Kidney (tissue), 13 donors: ENCODE measurements at regions not wholly inside any gene's neighbourhood (a gene's known extent, or its start where the extent isn't known, plus 50 kb on each side); places are given as distances from the start of the nearest gene placed in this dataset.

Experiments
- DNase-seq, 5 donors: peaks; one replicate each; pipeline ENCODE4 v3.0.0-alpha.2; 2013 to 2020
- FAIRE-seq: peaks from 2 replicates; lab custom pipeline; 2012; peaks lifted over from hg19 to GRCh38; lab: Jason Lieb, UNC
- H3K27ac ChIP-seq, 2 donors: one replicate each; pipeline ENCODE4 v1.7.0; 2013; ENCODE audit warnings: low read depth in 2 of 2, low read length in 2 of 2, inconsistent platforms in 1 of 2
- H3K27me3 ChIP-seq: one replicate; pipeline ENCODE4 v1.7.1; 2013; ENCODE audit warnings: low read length, inconsistent platforms; ENCODE audit not compliant: control insufficient read depth, insufficient read depth
- H3K36me3 ChIP-seq, 3 donors: one replicate each; pipeline versions ENCODE4 v1.7.0 to v1.7.1; 2013; ENCODE audit warnings: low read length in 3 of 3, control low read depth in 1 of 3, inconsistent platforms in 1 of 3; ENCODE audit not compliant: insufficient read depth in 3 of 3, control insufficient read depth in 2 of 3
- H3K4me1 ChIP-seq, 3 donors: one replicate each; pipeline versions ENCODE4 v1.7.0 to v1.7.1; 2013; ENCODE audit warnings: low read length in 3 of 3, inconsistent platforms in 1 of 3, low read depth in 1 of 3; ENCODE audit not compliant: control insufficient read depth in 2 of 3, insufficient read depth in 2 of 3
- H3K4me3 ChIP-seq, 3 donors: one replicate each; pipeline versions ENCODE4 v1.7.0 to v1.8.1; 2013; ENCODE audit warnings: low read length in 3 of 3, control low read depth in 1 of 3, inconsistent platforms in 1 of 3
- H3K9ac ChIP-seq, 3 donors: one replicate each; pipeline versions ENCODE4 v1.7.0 to v1.7.1; 2013; ENCODE audit warnings: low read length in 3 of 3, control low read depth in 1 of 3, inconsistent platforms in 1 of 3
- H3K9me3 ChIP-seq, 3 donors: one replicate each; pipeline versions ENCODE4 v1.7.0 to v1.7.1; 2013; ENCODE audit warnings: low read length in 3 of 3, control low read depth in 1 of 3, inconsistent platforms in 1 of 3; ENCODE audit not compliant: control insufficient read depth in 2 of 3, insufficient read depth in 1 of 3
- intact Hi-C: fragments of 100-400 bp; cut with DNase I; formaldehyde crosslinking; loops from one replicate; pipeline ENCODE4 v1.11.1; 2022
- TF ChIP-seq, protein P1 (sequence below): IDR thresholded peaks from 3 replicates; pipeline ENCODE4 v1.5.1; 2012; ENCODE audit warnings: mild to moderate bottlenecking, moderate library complexity, borderline replicate concordance; ENCODE audit not compliant: insufficient read depth; ENCODE audit errors: extremely low read depth
- donor health status: control.
- donor health status: control.
- donor health status: control.
- donor health status: control.
- donor health status: control.
- donor health status: DM: yes; HTN: yes; CAD: no.
- donor health status: Normal renal cell carcinoma (clear cell type).

DNA sequence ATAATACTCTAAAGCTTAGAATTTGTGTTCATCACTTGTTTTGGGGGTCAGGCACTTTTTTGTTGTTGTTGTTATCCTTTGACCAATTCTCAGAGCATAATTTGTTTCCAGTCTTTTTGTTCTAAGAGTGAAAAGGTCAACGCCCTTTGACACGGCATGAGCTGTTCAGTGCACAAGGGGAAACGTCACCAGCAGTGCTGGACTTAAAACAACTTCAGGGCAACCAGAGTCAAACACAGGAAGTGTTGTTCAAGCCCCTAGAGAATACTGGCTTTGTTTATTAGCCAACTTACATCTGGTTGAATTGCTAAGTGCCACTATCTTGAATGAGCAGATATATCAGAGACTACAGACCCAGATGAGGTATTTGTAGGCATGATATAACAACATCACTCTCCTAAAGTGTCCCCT, 368.9 kb downstream of the TMEM161B start:
- intact Hi-C loops = no loop called here
- Histone ChIP-seq H3K4me1 (peaks cover 0 to 2% (median 0%) of the 10 kb centered on the region in 3 donors), H3K27ac (no peak overlapping the region), H3K9ac (no peak overlapping the region), H3K9me3 (no peaks in the 10 kb centered on the region), H3K4me3 (no peak overlapping the region), H3K36me3 (no peaks in the 10 kb centered on the region), H3K27me3 (no peaks in the 10 kb centered on the region)
- FAIRE-seq = no peak
- peak in 3 of 5 donors; percentile 11 to 67 (median 32) for DNase-seq
- TF ChIP-seq, protein P1, sequence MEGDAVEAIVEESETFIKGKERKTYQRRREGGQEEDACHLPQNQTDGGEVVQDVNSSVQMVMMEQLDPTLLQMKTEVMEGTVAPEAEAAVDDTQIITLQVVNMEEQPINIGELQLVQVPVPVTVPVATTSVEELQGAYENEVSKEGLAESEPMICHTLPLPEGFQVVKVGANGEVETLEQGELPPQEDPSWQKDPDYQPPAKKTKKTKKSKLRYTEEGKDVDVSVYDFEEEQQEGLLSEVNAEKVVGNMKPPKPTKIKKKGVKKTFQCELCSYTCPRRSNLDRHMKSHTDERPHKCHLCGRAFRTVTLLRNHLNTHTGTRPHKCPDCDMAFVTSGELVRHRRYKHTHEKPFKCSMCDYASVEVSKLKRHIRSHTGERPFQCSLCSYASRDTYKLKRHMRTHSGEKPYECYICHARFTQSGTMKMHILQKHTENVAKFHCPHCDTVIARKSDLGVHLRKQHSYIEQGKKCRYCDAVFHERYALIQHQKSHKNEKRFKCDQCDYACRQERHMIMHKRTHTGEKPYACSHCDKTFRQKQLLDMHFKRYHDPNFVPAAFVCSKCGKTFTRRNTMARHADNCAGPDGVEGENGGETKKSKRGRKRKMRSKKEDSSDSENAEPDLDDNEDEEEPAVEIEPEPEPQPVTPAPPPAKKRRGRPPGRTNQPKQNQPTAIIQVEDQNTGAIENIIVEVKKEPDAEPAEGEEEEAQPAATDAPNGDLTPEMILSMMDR = no peak

DNA sequence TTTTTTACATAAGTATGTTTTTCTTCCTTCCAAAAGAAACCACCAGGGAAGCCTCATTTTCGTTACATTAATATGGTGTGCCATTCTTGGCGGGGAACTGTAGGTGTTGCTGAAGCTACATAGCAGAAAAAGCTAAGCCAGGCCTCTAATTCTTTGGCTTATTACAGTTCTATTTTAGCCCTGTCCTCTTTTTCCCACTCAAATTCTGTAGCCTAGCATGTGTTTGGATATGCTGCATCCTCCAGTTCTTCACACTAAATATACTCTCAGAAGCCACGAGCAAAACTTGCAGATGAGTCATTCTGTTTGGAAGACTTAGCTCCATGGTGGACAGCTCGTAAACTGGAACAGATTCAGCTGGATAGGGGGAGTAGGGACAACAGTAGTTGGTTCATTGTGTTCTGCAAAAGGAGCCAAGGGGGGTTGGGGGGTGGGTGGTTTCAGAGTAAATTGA, 369.4 kb downstream of the TMEM161B start:
- DNase-seq (peak in 4 of 5 donors; percentile 18 to 95 (median 60)), FAIRE-seq (no peak)
- H3K27ac ChIP-seq = no peak overlapping the region
- TF ChIP-seq, protein P1 = no peak
- intact Hi-C loops = no loop called here
- H3K36me3 ChIP-seq = no peaks in the 10 kb centered on the region
- no peaks in the 10 kb centered on the region for H3K27me3 ChIP-seq
- H3K4me1 ChIP-seq = peaks cover 0 to 2% (median 0%) of the 10 kb centered on the region in 3 donors
- no peaks in the 10 kb centered on the region for H3K9me3 ChIP-seq
- no peak overlapping the region for H3K4me3 ChIP-seq
- no peak overlapping the region for H3K9ac ChIP-seq

DNA sequence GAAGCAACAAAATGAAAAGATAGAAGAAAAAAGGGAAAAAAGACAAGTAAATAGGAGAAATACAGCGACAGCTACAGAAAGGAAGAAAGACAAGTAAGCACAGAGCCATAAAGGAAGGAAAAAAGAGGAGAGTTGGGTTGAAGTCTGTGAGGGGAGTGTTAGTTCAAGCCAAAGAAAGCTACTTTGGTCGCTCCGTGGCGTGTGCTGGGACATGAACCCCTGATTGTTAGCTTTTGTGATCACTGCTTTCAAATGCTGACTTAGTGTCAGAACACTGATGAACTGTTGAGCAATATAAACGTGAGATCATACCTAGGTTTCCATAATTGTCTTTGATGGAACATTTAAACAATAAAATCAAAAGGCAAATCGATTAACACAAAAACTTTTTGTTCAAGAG, 370.1 kb downstream of the TMEM161B start:
- FAIRE-seq (no peak), DNase-seq (no peak)
- TF ChIP-seq, protein P1 = no peak
- no peaks in the 10 kb centered on the region for H3K36me3 ChIP-seq
- H3K4me3 ChIP-seq = no peak overlapping the region
- H3K9ac ChIP-seq = no peak overlapping the region
- peaks cover 0 to 2% (median 0%) of the 10 kb centered on the region in 3 donors for H3K4me1 ChIP-seq
- no peaks in the 10 kb centered on the region for H3K9me3 ChIP-seq
- no peaks in the 10 kb centered on the region for H3K27me3 ChIP-seq
- intact Hi-C loops = no loop called here
- no peak overlapping the region for H3K27ac ChIP-seq

DNA sequence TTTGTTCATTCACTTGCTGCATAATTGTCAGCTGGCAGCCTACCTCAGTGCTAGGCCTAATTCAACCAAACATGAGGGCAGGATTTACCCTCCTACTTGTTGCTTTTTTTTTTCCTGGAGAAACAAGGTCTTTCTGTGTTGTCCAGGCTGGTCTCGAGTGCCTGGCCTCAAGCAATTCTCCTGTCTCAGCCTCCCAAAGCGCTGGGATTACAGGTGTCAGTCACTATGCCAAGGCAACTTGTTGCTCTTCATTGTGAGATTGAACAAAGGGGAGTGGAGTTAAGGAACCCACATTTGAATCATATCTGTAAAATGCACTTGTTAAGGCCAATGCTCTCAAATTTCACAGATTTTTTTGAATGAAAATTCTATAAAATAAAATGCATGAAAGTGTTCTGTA, 380.5 kb downstream of the TMEM161B start:
- TF ChIP-seq, protein P1 = no peak
- FAIRE-seq = no peak
- Histone ChIP-seq H3K27ac (no peak overlapping the region), H3K4me3 (no peak overlapping the region), H3K9ac (no peak overlapping the region), H3K36me3 (no peaks in the 10 kb centered on the region), H3K9me3 (no peaks in the 10 kb centered on the region), H3K4me1 (no peaks in the 10 kb centered on the region), H3K27me3 (no peaks in the 10 kb centered on the region)
- intact Hi-C loops = no loop called here
- no peak for DNase-seq
